ENCODE measurements at regions not wholly inside any gene's neighbourhood (a gene's known extent, or its start where the extent isn't known, plus 50 kb on each side); places are given as distances from the start of the nearest gene placed in this dataset.

DNA sequence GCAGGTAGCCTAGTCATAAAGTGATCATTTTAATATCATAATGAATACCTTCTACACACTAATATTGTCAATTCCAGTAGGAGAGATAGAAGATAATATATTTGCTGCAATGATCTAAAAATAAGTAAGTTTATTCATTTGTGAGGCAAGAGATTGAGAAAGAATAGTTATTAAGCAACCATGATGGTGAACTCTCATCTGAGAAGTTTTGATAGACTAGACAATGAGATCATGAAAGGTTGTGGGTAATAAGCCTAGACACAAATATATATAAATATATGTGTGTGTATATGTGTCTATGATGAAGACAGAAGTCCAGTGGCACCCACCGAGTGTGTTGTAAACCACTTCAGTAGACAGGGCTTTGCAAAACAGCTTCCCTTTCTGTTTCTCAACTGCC is 181.0 kb upstream of the CHST9 start:
- no peak overlapping the region for H3K14ac ChIP-seq (ENCODE audit: insufficient read depth, low read length)
- no peak for DNase-seq
- no peaks in the 10 kb centered on the region for H3K27me3 Mint-ChIP-seq (ENCODE audit: low read depth)

More for the DNA sequence above, 181.0 kb upstream of the CHST9 start:
- H2AK5ac ChIP-seq (ENCODE audit: insufficient read length, low read length): no peak overlapping the region
- H3K4me2 ChIP-seq (ENCODE audit: insufficient read depth, insufficient read length, low read length): no peak overlapping the region
- H2BK5ac ChIP-seq (ENCODE audit: insufficient read length, low read length): no peak overlapping the region
- no peak overlapping the region for H2BK15ac ChIP-seq (ENCODE audit: low read depth, low read length)
- no peak overlapping the region for H3T11ph ChIP-seq (ENCODE audit: low read length)
- Mint-ChIP-seq H3K9me3 (no peaks in the 10 kb centered on the region), H3K4me1 (peaks cover 0 to 6% of the 10 kb centered on the region in 2 experiments; a peak in 3 of 4 replicates), H3K4me3 (no peak overlapping the region), H3K27ac (no peak overlapping the region), H3K36me3 (ENCODE audit: insufficient read depth in 1 of 3, low read depth in 3 of 3) (no peaks in the 10 kb centered on the region)
- H2BK20ac ChIP-seq (ENCODE audit: low read depth, low read length, poor library complexity, severe bottlenecking): no peak overlapping the region
- no peak overlapping the region for H3K18ac ChIP-seq (ENCODE audit: insufficient read length, low read depth, low read length)
- no peak overlapping the region for H2BK12ac ChIP-seq (ENCODE audit: insufficient read length, low read depth, low read length)
- no peak overlapping the region for H2AFZ ChIP-seq (ENCODE audit: low read length)
- H3K79me2 ChIP-seq (ENCODE audit: insufficient read depth, low read length): no peaks in the 10 kb centered on the region
- H3K9ac ChIP-seq (ENCODE audit: extremely low read depth, insufficient read length, low read length): no peak overlapping the region
- no peak overlapping the region for H2BK120ac ChIP-seq (ENCODE audit: low read depth, low read length, poor library complexity, severe bottlenecking)
- no peak overlapping the region for H4K5ac ChIP-seq (ENCODE audit: insufficient read length, low read depth, low read length)
- H3K4ac ChIP-seq (ENCODE audit: low read depth, low read length): no peak overlapping the region
- H4K8ac ChIP-seq (replicated peaks; ENCODE audit: insufficient read length, low read depth, low read length): no peak overlapping the region
- H3K56ac ChIP-seq (ENCODE audit: insufficient read length, low read depth, low read length): no peak overlapping the region
- no peaks in the 10 kb centered on the region for H4K20me1 ChIP-seq (ENCODE audit: control insufficient read depth, insufficient read depth, insufficient read length)
- no peak overlapping the region for H3K27ac ChIP-seq (ENCODE audit: insufficient read length, low read depth, low read length)
- no peak overlapping the region for H3K23ac ChIP-seq (ENCODE audit: insufficient read length, low read depth, low read length)
- H3K79me1 ChIP-seq (ENCODE audit: insufficient read depth, low read depth, low read length, poor library complexity, severe bottlenecking): no peaks in the 10 kb centered on the region
- TF ChIP-seq, protein P1, sequence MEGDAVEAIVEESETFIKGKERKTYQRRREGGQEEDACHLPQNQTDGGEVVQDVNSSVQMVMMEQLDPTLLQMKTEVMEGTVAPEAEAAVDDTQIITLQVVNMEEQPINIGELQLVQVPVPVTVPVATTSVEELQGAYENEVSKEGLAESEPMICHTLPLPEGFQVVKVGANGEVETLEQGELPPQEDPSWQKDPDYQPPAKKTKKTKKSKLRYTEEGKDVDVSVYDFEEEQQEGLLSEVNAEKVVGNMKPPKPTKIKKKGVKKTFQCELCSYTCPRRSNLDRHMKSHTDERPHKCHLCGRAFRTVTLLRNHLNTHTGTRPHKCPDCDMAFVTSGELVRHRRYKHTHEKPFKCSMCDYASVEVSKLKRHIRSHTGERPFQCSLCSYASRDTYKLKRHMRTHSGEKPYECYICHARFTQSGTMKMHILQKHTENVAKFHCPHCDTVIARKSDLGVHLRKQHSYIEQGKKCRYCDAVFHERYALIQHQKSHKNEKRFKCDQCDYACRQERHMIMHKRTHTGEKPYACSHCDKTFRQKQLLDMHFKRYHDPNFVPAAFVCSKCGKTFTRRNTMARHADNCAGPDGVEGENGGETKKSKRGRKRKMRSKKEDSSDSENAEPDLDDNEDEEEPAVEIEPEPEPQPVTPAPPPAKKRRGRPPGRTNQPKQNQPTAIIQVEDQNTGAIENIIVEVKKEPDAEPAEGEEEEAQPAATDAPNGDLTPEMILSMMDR (conservative IDR thresholded peaks at IDR 0.05): no peak
- no peaks in the 10 kb centered on the region for H3K4me1 ChIP-seq (ENCODE audit: insufficient read depth, low read length)
- H3K9me3 ChIP-seq (ENCODE audit: control insufficient read depth, low read depth, low read length): no peaks in the 10 kb centered on the region
- WGBS (ENCODE audit: extremely low coverage, insufficient read length, low lambda C conversion rate): no CpG with 5 or more reads among the region's 1 CpG
- no peaks in the 10 kb centered on the region for H3K23me2 ChIP-seq (ENCODE audit: insufficient read length, low read depth, low read length, poor library complexity, severe bottlenecking)
- no peak overlapping the region for H4K91ac ChIP-seq (ENCODE audit: insufficient read length, low read depth, low read length)
- no peaks in the 10 kb centered on the region for H3K27me3 ChIP-seq (ENCODE audit: insufficient read depth, low read length)
